HepG2 (cell line): ENCODE measurements at regions not wholly inside any gene's neighbourhood (a gene's known extent, or its start where the extent isn't known, plus 50 kb on each side); places are given as distances from the start of the nearest gene placed in this dataset.

Source experiments
- ETV5 ChIP-seq: IDR thresholded peaks from 2 replicates; pipeline ENCODE4 v1.6.1; 2018; ENCODE audit warnings: missing biosample characterization, missing genetic modification reagents, inconsistent platforms, borderline replicate concordance
- FOXA1 ChIP-seq, 2 experiments: fragments of 450-650 bp in 1 of 2; sonication (generic) in 1 of 2; formaldehyde crosslinking in 1 of 2; IDR thresholded peaks; 2 replicates each; pipeline versions ENCODE4 v1.4.0 to v1.6.1; 2016 to 2020; ENCODE audit warnings: missing genetic modification reagents in 1 of 2
- KDM3A ChIP-seq: IDR thresholded peaks from 2 replicates; pipeline ENCODE4 v1.6.1; 2018; ENCODE audit warnings: low read depth, missing compliant biosample characterization
- MTA1 ChIP-seq: sonication (generic); formaldehyde crosslinking; IDR thresholded peaks from 2 replicates; pipeline ENCODE4 v1.4.0; 2020; ENCODE audit warnings: missing genetic modification reagents, mild to moderate bottlenecking, borderline replicate concordance
- MYNN ChIP-seq: sonication (generic); formaldehyde crosslinking; IDR thresholded peaks from 2 replicates; pipeline ENCODE4 v1.4.0; 2020; ENCODE audit warnings: mild to moderate bottlenecking, low read depth, missing genetic modification reagents
- PHF8 ChIP-seq: sonication (generic); formaldehyde crosslinking; IDR thresholded peaks from 2 replicates; pipeline ENCODE4 v1.5.0; 2020; ENCODE audit warnings: missing genetic modification reagents
- RNF2 ChIP-seq: fragments of 450-650 bp; conservative IDR thresholded peaks from 2 replicates; pipeline ENCODE4 v1.6.1; 2016; ENCODE audit warnings: low read depth
- SALL1 ChIP-seq: sonication (generic); formaldehyde crosslinking; IDR thresholded peaks from 2 replicates; pipeline ENCODE4 v1.8.0; 2022; ENCODE audit warnings: mild to moderate bottlenecking, missing genetic modification reagents
- ZNF138 ChIP-seq: sonication (generic); formaldehyde crosslinking; IDR thresholded peaks from 2 replicates; pipeline ENCODE4 v1.5.0; 2020; ENCODE audit warnings: mild to moderate bottlenecking, low read depth, missing genetic modification reagents
- ZNF441 ChIP-seq: sonication (generic); formaldehyde crosslinking; IDR thresholded peaks from 2 replicates; pipeline ENCODE4 v1.7.0; 2021; ENCODE audit warnings: missing genetic modification reagents, borderline replicate concordance
- ZNF570 ChIP-seq: sonication (generic); formaldehyde crosslinking; IDR thresholded peaks from 2 replicates; pipeline ENCODE4 v1.4.0; 2020; ENCODE audit warnings: mild to moderate bottlenecking, missing genetic modification reagents, borderline replicate concordance
- TF ChIP-seq, protein P1 (sequence below), 2 experiments: fragments of 450-650 bp in 1 of 2; sonication (generic) in 1 of 2; formaldehyde crosslinking; IDR thresholded peaks; 2 replicates each; pipeline versions ENCODE4 v1.5.0 to v1.8.0; 2020 to 2022; ENCODE audit warnings: mild to moderate bottlenecking in 1 of 2, missing genetic modification reagents in 1 of 2
- TF ChIP-seq, protein P2 (sequence below): sonication (generic); formaldehyde crosslinking; IDR thresholded peaks from 2 replicates; pipeline ENCODE4 v1.4.0; 2020; ENCODE audit warnings: missing genetic modification reagents
- TF ChIP-seq, protein P3 (sequence below): sonication (generic); formaldehyde crosslinking; IDR thresholded peaks from 2 replicates; pipeline ENCODE4 v1.8.0; 2022; ENCODE audit warnings: missing genetic modification reagents, low read depth, mild to moderate bottlenecking, borderline replicate concordance
- TF ChIP-seq, protein P4 (sequence below): sonication (generic); formaldehyde crosslinking; IDR thresholded peaks from 2 replicates; pipeline ENCODE4 v1.5.0; 2020; ENCODE audit warnings: mild to moderate bottlenecking, missing genetic modification reagents, borderline replicate concordance

DNA sequence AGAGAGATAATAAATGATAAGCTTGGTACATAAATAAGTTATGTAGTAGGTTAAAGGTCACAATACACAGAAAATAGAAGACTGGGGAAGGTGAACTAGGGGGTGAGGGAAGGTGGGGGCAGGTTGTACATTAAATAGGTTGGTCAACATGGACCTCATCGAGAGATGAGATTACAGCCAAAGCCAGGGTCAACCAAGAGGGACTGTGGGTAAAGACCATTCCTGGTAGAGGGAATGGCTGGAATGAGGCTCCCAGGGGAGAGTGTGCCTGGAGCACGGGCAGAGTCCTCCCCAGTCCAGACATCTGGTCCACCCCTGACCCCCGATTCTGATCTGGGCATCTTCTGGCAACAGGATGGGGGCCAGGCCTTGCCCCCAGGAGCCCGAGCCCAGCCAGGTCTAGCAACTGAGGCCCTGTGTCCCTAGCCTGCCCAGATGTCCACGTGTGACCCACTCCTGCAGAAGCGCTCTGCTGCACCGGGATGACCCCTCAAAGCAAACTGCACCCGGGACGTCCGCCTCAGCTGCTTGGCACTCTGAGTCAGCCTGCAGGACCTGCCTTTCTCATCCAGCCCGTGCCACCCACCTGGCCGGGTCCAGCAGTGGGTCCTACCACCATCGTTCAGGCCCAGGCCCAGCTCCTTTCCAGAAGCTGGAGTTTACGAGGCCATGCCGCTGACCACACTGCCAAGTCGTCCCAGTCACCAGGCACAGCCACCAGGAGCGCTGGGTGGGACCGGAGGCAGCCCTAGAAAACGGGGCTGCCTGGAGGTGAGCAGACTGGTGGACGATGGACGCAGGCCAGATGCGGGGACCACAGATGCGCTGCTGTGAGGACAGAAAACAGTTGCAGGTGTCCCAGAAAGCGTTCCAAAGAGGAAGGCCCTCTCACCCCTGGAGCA lies 56.2 kb upstream of the ID2 start (continued):
- TF ChIP-seq, protein P1, sequence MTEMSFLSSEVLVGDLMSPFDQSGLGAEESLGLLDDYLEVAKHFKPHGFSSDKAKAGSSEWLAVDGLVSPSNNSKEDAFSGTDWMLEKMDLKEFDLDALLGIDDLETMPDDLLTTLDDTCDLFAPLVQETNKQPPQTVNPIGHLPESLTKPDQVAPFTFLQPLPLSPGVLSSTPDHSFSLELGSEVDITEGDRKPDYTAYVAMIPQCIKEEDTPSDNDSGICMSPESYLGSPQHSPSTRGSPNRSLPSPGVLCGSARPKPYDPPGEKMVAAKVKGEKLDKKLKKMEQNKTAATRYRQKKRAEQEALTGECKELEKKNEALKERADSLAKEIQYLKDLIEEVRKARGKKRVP (CRISPR knock-in tag; IDR thresholded peaks at IDR 0.05), result peak in 1 of 2 experiments; percentile 18; a peak in 1 of 4 replicates
- TF ChIP-seq FOXA1 (IDR thresholded peaks at IDR 0.05) (peak; percentile 54; the same call in 1 of the 2 replicates), FOXA1 (CRISPR knock-in tag; IDR thresholded peaks at IDR 0.05) (peak; percentile 92), KDM3A (CRISPR knock-in tag) (peak; percentile 86), ETV5 (CRISPR knock-in tag) (peak; percentile 48; the same call in 1 of the 2 replicates), ZNF138 (CRISPR knock-in tag) (0 out of 2 replicates have a peak, but pooled peaks have one; percentile 77), ZNF570 (CRISPR knock-in tag) (0 out of 2 replicates have a peak, but pooled peaks have one; percentile 26), RNF2 (peak; percentile 88), SALL1 (CRISPR knock-in tag) (peak; percentile 97), MYNN (no peak), ZNF441 (CRISPR knock-in tag) (peak; percentile 80), PHF8 (CRISPR knock-in tag) (peak; percentile 78; the same call in 1 of the 2 replicates), MTA1 (CRISPR knock-in tag) (peak; percentile 81)
- TF ChIP-seq, protein P2, sequence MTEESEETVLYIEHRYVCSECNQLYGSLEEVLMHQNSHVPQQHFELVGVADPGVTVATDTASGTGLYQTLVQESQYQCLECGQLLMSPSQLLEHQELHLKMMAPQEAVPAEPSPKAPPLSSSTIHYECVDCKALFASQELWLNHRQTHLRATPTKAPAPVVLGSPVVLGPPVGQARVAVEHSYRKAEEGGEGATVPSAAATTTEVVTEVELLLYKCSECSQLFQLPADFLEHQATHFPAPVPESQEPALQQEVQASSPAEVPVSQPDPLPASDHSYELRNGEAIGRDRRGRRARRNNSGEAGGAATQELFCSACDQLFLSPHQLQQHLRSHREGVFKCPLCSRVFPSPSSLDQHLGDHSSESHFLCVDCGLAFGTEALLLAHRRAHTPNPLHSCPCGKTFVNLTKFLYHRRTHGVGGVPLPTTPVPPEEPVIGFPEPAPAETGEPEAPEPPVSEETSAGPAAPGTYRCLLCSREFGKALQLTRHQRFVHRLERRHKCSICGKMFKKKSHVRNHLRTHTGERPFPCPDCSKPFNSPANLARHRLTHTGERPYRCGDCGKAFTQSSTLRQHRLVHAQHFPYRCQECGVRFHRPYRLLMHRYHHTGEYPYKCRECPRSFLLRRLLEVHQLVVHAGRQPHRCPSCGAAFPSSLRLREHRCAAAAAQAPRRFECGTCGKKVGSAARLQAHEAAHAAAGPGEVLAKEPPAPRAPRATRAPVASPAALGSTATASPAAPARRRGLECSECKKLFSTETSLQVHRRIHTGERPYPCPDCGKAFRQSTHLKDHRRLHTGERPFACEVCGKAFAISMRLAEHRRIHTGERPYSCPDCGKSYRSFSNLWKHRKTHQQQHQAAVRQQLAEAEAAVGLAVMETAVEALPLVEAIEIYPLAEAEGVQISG (CRISPR knock-in tag), result peak; percentile 46; the same call in 1 of the 2 replicates
- TF ChIP-seq, protein P3, sequence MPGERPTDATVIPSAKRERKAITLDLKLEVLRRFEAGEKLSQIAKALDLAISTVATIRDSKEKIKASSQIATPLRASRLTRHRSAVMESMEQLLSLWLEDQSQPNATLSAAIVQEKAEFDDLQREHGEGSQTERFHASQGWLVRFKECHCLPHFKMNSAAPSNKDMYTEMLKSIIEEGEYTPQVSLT (CRISPR knock-in tag), result no peak
- TF ChIP-seq, protein P4, sequence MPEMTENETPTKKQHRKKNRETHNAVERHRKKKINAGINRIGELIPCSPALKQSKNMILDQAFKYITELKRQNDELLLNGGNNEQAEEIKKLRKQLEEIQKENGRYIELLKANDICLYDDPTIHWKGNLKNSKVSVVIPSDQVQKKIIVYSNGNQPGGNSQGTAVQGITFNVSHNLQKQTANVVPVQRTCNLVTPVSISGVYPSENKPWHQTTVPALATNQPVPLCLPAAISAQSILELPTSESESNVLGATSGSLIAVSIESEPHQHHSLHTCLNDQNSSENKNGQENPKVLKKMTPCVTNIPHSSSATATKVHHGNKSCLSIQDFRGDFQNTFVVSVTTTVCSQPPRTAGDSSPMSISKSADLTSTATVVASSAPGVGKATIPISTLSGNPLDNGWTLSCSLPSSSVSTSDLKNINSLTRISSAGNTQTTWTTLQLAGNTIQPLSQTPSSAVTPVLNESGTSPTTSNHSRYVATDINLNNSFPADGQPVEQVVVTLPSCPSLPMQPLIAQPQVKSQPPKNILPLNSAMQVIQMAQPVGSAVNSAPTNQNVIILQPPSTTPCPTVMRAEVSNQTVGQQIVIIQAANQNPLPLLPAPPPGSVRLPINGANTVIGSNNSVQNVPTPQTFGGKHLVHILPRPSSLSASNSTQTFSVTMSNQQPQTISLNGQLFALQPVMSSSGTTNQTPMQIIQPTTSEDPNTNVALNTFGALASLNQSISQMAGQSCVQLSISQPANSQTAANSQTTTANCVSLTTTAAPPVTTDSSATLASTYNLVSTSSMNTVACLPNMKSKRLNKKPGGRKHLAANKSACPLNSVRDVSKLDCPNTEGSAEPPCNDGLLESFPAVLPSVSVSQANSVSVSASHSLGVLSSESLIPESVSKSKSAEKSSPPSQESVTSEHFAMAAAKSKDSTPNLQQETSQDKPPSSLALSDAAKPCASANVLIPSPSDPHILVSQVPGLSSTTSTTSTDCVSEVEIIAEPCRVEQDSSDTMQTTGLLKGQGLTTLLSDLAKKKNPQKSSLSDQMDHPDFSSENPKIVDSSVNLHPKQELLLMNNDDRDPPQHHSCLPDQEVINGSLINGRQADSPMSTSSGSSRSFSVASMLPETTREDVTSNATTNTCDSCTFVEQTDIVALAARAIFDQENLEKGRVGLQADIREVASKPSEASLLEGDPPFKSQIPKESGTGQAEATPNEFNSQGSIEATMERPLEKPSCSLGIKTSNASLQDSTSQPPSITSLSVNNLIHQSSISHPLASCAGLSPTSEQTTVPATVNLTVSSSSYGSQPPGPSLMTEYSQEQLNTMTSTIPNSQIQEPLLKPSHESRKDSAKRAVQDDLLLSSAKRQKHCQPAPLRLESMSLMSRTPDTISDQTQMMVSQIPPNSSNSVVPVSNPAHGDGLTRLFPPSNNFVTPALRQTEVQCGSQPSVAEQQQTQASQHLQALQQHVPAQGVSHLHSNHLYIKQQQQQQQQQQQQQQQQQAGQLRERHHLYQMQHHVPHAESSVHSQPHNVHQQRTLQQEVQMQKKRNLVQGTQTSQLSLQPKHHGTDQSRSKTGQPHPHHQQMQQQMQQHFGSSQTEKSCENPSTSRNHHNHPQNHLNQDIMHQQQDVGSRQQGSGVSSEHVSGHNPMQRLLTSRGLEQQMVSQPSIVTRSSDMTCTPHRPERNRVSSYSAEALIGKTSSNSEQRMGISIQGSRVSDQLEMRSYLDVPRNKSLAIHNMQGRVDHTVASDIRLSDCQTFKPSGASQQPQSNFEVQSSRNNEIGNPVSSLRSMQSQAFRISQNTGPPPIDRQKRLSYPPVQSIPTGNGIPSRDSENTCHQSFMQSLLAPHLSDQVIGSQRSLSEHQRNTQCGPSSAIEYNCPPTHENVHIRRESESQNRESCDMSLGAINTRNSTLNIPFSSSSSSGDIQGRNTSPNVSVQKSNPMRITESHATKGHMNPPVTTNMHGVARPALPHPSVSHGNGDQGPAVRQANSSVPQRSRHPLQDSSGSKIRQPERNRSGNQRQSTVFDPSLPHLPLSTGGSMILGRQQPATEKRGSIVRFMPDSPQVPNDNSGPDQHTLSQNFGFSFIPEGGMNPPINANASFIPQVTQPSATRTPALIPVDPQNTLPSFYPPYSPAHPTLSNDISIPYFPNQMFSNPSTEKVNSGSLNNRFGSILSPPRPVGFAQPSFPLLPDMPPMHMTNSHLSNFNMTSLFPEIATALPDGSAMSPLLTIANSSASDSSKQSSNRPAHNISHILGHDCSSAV (CRISPR knock-in tag), result peak; percentile 80; the same call in 1 of the 2 replicates
